GM19328 (cell line): ENCODE measurements at regions not wholly inside any gene's neighbourhood (a gene's known extent, or its start where the extent isn't known, plus 50 kb on each side); places are given as distances from the start of the nearest gene placed in this dataset.

ENCODE experiments used
- ATAC-seq: cut with Tn5 transposase; IDR thresholded peaks from one replicate; pipeline ENCODE4 v1.9.1; 2021; ENCODE audit warnings: mild to moderate bottlenecking, moderate library complexity; ENCODE audit not compliant: unreplicated experiment

DNA sequence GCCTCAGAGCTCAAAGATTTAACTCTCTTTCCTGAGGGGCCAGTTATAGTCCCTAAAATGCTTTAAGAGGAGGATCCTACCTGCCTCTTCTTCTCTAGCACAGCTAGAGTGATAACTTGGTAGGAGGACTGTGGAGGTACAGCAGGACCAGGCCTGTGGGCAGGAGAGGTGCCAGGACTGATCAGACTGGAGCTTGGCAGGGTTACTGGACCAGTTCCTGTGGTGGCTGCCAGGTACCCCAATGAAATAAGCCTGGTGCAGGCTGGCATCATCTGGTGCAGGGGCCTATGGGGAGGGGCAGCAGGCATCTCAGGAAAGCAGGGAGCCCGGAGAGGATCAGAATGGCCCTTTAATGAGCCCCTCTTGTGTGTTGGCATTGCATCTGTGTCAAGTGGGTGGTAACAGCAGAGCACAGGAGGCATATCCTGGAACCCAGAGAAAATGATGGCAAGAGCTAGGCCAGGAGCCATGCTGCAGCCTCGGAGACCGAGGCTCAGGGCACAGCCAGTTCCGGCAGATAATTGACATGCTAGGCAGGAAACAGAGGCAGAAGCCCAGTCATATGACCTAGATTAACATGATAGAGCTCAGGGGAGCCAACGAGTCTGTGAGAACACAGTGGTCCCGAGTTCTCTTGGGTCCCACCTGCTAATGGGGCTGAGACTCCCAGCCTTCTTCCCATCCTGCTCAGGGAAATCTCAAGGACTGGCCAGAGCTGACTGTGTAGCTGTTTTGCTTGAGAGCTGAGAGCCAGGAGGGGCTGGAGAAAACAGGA lies 187.5 kb upstream of the ZBED5 start:
- no peak for ATAC-seq

DNA sequence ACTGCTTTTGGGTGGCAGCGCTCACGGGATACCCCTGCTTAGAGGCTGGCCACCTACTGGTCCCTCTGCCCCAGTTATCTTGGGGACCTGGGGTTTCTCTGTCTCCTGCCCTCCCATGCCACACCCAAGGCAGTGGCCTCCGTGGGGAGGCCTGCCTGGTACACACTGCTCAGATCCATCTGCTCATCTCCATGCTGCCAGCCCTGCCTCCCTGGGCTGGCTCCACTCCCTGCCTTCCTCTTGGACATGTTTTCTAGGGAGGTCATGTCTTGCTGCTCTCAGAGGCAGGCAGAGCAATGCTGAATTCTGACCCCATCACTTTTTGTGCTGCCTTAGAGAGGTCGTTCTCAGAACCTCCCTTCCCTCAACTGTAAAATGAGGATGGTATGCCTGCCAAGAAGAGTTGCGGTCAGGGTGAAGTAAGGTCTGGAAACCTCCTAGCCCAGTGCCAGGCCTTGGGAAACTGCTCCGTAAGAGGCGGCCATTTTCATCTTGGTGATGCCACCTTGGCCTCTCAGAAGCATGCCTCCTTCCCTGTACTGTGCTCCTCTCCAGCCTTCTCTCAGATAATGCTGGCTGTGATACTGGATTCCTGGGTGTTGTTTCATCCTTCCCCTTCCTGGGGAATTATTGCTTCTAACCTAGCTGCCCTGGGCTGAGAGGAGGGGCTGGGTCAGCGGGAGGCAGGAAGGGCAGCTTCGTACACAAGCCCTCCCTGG lies 186.4 kb upstream of the ZBED5 start:
- ATAC-seq, result no peak

GRCh38 chr11:11043721-11044120 lies 185.9 kb upstream of the ZBED5 start:
- no peak for ATAC-seq

DNA sequence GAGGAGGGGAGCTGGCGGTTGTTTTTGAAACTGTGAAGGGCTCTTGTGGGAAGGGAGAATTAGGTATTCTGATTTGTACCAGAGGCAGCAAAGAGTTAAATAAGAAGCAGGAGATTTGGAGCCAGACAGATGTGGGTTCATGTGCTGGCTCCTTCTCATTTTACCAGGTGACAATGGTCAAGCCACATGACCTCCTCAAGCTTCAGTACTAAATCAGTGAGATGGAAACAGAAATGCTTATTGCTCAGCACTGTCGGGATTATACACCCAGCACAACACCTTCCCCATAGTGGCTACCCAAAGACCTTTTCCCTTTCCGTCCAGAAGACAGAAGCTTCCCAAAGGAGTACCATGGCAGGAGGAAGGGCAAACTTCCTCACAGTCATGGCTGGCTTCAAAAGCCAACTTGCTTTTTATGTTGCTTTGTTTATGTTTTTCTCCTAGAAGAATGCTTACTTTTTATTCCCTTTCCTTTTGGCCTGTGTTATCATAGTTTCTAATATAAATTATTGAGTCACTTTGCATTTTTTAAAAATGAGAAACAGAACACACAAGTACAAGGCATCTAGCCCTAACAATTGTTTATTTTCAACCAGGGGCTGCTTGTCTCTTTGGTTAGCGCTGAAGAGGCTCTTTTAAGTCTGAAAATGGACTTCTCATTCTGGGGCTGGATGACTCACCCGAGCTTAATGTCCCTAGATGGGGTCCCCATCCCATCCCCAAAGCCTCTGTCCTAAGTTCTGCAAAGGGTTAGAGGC lies 181.5 kb upstream of the ZBED5 start:
- no peak for ATAC-seq

DNA sequence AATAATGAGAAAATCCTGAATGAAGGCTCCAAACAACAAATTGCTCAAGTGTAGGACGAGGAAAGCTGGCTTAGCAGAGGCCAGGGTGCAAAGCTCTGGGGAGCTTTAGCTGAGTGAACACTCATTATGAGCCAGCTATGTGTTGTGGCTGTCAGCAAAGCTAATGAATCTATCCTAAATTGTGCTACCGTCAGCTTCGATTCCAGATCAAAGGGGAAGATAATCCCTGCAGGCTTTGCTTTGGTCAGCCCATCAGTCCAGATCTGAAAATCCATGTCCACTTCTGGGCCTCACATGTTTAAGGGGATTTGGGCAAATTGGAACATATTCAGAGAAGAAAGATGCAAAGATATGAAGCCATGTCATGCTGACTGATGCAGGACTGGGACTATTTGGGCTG lies 180.9 kb upstream of the ZBED5 start:
- ATAC-seq, result no peak

- no peak for ATAC-seq
Measured at GRCh38 chr11:11038352-11038751, 180.5 kb upstream of the ZBED5 start.

- ATAC-seq, result peak; percentile 53
Measured at GRCh38 chr11:11036848-11037732, 179.2 kb upstream of the ZBED5 start.

- no peak for ATAC-seq
Measured at GRCh38 chr11:11036185-11036847, 178.5 kb upstream of the ZBED5 start.

GRCh38 chr11:11035331-11035730 lies 177.5 kb upstream of the ZBED5 start:
- no peak for ATAC-seq

DNA sequence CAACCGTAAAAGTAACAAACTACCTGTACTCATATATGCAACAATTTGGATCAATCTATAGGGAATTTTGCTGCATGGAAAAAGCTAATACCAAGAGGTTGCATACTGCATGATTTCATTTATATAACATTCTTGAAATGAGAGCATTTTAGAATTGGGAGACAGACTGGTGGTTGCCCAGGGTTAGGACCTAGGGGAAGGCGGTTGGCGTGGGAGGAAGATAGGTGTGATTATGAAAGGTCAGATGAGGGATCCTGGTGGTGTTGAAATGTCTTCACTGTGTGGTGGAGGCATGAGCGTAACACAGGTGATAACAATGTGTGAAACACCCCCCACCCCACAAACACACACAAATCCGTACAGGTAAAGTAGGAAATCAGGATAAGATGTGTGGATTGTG lies 176.6 kb upstream of the ZBED5 start:
- ATAC-seq, result no peak

DNA sequence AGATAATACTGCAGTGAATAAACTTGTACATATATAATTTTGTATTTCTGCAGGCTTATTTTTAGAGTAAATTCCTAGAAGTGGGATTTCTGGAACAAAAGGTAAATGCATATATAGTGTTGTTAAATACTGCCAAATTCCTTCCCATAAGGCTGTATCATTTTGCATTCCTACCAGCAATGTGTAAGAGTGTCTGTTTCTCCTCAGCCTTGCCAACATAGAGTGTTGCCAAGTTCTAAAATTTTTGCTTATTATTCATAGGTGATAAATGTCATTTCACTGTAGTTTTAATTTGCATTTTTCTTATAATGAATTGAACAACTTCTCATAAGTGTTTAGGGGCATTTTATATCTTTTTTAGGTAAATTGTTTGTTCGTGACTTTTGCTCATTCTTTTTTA lies 174.2 kb upstream of the ZBED5 start:
- no peak for ATAC-seq

DNA sequence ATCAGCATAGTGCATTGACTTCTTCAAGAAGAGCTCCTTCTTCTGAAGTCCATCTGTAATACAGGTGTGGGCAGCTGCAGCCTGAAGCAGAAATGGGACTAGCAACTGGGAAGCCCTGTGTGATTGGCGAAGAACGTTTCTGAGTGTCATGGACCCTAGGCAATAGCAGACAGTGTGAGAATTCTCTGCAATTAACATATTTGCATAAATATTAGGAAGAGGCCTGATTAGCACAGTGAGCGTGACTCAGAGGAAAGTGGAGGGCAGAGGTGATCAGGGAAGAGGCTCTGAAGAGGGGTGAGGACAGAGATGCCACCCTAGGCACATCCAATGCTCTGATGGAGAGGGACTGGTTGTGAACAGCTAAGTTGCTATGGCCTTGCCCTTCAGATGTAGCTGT lies 171.2 kb upstream of the ZBED5 start:
- ATAC-seq, result no peak

DNA sequence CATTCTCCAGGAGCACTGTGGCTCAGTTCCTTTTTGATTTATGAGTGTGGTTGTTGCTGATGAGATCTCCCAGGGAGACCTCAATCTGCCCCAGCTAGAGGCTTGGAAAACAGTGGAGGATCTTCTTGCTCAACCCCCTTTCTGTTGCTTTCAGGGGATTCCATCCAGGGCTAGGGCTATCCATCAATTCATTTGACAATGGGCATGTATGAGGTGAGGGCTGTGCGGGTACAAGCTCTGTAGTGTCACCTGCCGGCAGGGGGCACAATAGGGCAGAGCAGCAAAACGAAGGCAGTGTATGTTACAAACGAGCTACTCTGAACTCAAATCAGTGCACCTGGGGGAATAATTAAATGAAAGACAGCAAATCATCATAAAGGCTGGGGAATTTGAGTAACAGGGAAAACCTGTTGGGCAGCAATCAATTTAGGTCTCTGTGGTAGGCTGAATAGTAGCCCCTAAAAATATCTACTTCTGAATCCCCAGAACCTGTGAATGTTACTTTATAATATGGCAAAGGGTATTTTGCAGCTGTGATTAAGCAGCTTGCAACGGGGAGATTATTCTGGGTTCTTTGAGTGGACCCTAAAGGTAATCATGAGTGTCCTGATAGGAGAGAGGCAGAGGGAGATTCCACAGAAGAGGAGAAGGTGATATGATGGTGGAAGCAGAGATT lies 170.3 kb upstream of the ZBED5 start:
- no peak for ATAC-seq

GRCh38 chr11:11027288-11027687 lies 169.4 kb upstream of the ZBED5 start:
- no peak for ATAC-seq

DNA sequence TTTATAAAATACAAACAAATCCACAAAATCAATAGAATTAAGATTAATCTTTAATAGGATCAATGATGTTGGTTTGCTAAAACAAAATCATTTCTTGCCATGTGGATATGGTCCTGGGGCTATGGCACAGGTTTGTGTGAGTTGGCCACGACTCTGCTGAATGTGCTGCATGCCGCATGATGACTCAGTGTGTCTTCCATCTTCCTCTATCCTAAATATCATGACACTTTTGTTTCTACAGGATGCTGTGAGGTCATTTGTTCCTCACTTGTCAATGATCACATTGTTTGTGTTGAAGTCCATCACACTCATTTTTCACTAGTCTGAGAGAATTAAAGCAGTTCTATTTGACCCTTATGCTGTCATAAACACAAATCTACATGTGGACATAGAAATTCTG lies 167.2 kb upstream of the ZBED5 start:
- ATAC-seq, result no peak

- ATAC-seq, result no peak
Measured at GRCh38 chr11:11022125-11022730, 164.4 kb upstream of the ZBED5 start.

DNA sequence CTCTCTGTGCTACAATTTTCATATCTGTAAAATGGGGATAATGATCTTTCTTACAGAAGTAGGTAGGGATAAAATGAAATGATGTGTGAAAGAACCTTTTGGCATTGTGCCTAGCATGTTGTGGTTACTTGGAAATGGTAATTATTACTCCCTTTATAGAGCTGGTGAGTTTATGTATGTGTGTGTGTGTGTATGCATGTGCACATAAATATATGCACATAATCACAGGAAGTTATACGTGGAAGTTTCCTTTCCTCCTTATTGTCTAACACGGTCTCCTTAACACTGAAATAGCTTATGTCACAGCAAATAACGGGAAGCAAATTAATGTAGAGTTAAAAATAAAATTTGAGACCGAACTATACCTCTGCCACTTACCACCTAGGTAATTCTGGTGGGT lies 163.7 kb upstream of the ZBED5 start:
- ATAC-seq, result no peak

DNA sequence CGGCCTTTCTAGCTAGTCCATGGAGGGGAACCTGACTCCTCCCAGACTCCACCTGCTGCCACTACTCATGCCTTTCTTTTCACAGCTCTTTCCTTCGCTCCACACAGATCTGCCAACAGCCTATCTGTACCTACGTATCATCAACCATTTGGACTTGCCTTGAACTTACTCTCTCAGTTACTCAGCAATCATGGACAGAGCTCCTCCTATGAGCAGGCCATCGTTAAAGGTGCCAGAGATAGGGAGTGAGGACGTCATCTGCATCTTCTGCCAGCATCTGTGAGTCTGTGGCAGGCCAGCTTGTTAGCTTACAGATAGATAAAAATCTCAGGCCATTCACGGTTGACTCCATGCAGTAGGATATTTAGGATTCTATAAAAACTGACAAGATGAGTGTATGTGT lies 162.9 kb upstream of the ZBED5 start:
- ATAC-seq, result no peak

DNA sequence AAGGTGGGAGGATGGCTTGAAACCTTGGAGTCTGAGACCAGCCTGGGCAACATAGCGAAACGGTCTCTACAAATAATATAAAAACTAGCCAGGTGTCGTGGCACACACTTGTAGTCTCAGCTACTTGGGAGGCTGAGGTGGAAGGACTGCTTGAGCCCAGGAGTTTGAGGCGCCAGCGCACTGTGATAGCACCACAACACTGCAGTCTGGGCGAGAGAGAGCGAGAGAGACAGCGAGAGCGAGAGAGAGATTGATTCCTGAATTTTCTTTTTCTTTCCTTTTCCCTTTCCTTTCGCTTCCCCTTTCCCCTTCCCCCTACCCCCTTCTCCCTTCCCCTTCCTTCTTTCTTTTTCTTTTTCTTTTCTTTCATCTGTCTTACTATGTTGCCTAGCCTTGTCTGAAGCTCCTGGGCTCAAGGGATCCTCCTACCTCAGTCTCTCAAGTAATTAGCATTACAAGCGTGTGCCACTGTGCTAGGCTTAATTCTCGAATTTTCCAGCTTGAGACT lies 162.4 kb upstream of the ZBED5 start:
- ATAC-seq, result no peak
